ENCODE measurements at regions not wholly inside any gene's neighbourhood (a gene's known extent, or its start where the extent isn't known, plus 50 kb on each side); places are given as distances from the start of the nearest gene placed in this dataset.

DNA sequence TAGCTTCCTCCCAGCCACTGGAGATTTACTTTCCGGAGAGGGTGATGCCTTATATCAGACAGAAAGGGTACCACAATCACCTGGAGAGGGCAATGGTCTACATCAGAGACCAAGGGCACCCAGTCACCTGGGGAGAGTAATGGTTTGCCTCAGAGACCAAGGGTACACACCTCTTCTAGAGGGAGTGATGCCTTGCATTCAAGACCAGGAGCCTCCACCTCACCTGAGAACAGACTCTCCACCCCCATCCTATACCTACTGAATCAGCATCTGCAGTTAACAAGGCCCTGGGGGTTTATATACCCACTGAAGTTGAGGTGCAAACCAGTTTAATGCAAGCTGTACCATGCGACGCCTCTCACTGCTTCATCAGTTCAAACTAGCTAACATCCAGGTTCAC, 270.2 kb upstream of the IGFBP3 start:
- TF ChIP-seq, protein P1, sequence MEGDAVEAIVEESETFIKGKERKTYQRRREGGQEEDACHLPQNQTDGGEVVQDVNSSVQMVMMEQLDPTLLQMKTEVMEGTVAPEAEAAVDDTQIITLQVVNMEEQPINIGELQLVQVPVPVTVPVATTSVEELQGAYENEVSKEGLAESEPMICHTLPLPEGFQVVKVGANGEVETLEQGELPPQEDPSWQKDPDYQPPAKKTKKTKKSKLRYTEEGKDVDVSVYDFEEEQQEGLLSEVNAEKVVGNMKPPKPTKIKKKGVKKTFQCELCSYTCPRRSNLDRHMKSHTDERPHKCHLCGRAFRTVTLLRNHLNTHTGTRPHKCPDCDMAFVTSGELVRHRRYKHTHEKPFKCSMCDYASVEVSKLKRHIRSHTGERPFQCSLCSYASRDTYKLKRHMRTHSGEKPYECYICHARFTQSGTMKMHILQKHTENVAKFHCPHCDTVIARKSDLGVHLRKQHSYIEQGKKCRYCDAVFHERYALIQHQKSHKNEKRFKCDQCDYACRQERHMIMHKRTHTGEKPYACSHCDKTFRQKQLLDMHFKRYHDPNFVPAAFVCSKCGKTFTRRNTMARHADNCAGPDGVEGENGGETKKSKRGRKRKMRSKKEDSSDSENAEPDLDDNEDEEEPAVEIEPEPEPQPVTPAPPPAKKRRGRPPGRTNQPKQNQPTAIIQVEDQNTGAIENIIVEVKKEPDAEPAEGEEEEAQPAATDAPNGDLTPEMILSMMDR (conservative IDR thresholded peaks at IDR 0.05; ENCODE audit: low read depth in 2 of 2) = no peak
- TF ChIP-seq EZH2 (IDR thresholded peaks at IDR 0.05; ENCODE audit: low read depth, unreplicated experiment) (no peak), JUNB (IDR thresholded peaks at IDR 0.05; ENCODE audit: unreplicated experiment) (no peak), STAT1 (IDR thresholded peaks at IDR 0.05; ENCODE audit: unreplicated experiment) (no peak), EZH2phosphoT487 (IDR thresholded peaks at IDR 0.05; ENCODE audit: unreplicated experiment) (no peak), CREB1 (CRISPR knock-in tag; IDR thresholded peaks at IDR 0.05; ENCODE audit: low read depth) (no peak)
